Fibroblast of the conjunctiva (primary cell): ENCODE measurements at regions not wholly inside any gene's neighbourhood (a gene's known extent, or its start where the extent isn't known, plus 50 kb on each side); places are given as distances from the start of the nearest gene placed in this dataset.

Experiments
- DNase-seq: peaks from one replicate; pipeline ENCODE4 v3.0.0-alpha.2; 2010; ENCODE audit warnings: low read depth

- no peak for DNase-seq
Observed at GRCh38 chr17:69851736-69852135, 223.3 kb upstream of the KCNJ16 start.

GRCh38 chr17:69853541-69854224 is 221.3 kb upstream of the KCNJ16 start:
- DNase-seq, result no peak

DNA sequence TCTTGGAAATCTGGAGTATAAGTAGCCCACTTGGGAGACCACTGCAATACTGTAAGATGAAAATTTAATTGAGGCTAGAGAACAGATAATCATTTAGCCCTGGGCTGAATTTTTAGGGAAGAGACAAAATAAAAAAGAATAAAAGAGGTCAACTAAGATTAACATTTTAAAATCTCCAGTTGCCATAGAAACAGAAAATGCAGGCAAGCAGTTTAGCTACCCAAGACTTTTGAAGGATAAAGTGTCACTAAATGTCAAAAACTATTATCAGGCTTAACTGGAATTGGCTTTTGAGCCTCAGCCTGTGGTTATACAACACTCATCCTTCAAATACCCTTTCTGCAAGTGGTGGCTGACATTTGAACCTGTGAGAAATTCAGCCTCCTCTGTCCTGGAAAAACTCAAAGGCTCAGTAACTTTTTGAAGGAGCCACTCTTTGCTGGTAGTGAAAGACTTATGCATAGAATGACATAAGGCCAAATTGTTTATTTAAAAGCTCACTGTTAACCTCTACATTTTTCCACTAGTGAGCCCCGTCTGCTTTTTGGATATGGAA is 220.7 kb upstream of the KCNJ16 start:
- no peak for DNase-seq

DNA sequence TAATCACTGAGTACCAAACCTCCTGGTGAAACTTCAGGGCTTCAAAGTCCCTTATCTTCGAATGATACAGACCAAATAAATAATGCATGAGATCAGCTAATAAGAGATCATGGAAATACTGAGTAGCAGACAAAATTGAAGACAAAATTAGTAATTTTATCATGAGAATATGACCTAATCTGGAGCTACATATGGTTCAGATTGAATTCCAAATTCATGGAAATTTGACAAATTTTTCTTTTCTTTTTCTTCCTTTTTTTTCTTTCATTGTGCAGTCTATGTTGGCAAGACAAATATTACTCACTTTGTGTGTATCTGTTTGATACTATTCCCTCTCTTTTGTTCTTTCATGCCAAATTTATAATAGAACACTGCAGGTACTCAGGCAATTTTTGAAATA is 218.1 kb upstream of the KCNJ16 start:
- DNase-seq, result no peak

DNA sequence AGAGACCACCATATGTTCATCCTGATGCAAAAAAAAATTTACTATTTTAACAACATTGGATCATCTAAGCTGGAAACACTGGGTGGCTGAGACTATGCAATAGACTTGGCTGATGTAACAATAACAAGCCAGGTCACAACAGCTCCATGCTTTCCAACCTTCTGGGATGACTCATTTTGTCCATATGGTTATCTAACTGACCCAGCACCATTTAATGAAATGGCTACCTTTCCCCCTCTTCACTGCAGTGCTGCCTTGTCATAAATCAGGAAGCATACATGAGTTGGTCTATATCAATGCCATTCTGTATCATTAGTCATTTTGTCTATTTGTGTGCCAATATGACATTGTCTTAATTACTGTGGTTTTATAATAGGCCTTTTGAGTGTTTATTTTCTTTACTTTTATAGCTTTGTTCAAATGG is 217.6 kb upstream of the KCNJ16 start:
- peak; percentile 91 for DNase-seq

DNA sequence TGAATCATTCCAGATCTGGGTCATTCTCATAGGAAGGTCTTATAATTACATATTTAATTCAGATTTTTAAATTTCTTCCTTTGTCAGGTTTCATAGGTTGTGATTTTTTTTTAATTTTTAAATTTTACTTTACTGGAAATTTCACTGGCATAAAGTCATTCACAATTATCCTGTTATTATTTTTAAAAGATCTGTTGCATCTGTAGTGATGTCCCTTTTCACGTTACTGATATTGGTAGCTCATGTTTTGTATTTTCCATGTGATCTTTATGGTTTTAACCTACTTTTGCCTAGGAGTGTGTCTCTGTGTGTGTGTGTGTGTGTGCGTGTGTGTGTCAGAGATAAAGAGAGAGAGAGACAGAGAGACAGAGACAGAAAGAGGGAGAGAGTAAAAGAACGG is 216.6 kb upstream of the KCNJ16 start:
- no peak for DNase-seq

- DNase-seq, result no peak
Observed at GRCh38 chr17:69860142-69860680, 214.8 kb upstream of the KCNJ16 start.

- DNase-seq, result no peak
Observed at GRCh38 chr17:69864462-69864861, 210.6 kb upstream of the KCNJ16 start.

DNA sequence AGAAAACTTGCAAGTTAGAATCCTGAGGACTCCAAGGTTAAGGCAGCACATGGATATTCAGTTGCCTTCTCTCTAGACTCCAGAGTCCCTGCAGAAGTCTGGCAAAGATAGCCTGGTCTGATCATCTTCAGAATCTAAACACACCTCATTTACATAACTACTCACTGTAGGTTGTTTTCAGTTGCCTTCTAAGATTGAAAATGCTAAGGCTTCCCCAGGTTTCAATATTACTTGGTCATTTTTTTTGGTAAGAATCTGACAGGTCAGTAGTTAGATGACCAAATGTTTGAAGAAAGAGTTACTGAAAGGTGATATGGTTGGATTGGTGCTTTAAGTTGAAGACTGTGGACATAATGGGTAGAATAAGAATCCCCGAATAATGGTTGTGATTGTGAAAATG is 205.4 kb upstream of the KCNJ16 start:
- DNase-seq, result no peak

DNA sequence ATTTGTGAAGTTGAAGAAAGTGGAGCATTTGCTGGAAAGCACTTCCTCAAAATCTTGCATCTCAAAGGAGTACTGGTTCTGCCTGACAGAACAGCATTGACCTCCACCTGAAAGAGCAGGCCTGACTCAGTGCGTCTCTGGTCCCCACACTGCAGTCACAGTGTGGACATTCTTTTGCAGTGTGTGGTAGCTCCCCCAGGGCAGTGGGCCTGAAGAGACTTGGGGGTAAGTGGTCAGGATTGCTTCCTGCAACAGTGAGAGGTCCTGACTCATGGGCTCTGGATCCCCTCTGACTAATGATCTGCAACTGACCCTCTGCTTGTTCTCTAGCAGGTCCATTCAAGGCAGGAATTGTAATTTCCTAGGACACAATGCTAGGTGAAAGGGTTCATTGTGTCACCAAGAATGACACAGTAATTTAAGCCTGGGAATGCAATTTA is 204.9 kb upstream of the KCNJ16 start:
- no peak for DNase-seq

DNA sequence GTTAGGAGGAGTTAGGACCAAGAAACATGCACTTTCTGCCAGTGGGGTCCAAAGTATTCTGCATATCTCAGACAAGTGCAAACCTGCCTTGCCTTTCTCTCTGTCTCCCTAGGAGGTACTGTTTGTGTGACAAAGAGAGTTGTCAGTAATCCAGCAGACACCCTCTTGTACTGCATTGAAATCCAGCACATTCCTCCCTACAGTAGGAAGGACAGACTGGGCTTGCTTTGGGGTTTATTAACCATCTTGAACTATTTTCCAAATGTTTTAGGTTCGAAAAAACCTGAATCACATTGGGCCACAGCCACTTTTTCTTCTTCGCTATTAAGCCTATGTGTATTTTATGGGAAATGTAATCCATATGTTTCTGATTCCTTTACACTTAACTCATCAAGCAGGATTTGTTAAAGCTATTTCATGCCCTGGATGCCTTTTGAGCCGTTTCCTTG is 204.2 kb upstream of the KCNJ16 start:
- peak; percentile 78 for DNase-seq

GRCh38 chr17:69871318-69871717 is 203.7 kb upstream of the KCNJ16 start:
- no peak for DNase-seq

- DNase-seq, result no peak
Observed at GRCh38 chr17:69872675-69873262, 202.3 kb upstream of the KCNJ16 start.

- peak; percentile 43 for DNase-seq
Observed at GRCh38 chr17:69874175-69874670, 200.8 kb upstream of the KCNJ16 start.

DNA sequence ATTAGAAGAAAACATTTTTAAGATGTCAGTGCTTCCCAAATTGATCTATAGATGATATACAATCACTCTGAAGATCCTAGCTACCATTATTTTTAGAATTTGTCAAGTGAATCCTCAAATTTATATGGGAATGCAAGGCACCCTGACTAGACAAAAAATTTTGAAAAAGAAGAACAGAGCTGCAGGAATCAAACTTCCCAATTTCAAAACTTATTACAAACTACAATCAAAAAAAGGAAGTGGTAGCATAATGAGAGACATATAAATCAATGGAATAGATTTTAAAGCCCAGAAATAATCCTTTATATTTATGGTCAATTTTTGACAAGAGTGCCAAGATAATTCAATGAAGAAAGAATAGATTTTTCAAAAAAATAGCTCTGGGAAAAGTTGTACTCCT is 198.3 kb upstream of the KCNJ16 start:
- DNase-seq, result no peak

DNA sequence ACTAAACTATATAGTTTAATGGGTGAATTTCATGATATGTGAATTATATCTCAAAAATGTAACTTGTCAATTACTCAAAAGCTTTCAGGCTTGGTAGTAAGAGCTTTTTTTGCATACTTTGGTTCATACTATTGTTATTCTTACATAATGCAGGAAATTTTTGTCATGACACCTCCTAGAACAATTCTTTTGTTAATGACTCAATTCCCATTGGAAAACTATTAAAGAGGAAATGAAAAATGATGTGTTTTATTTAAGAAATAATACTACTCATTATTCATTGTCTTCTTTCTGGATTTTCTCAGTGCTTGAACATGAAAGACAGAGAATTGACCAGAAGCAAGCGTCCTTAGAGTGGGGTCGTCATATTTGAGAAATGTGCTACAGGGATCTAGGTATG is 196.4 kb upstream of the KCNJ16 start:
- DNase-seq, result no peak

DNA sequence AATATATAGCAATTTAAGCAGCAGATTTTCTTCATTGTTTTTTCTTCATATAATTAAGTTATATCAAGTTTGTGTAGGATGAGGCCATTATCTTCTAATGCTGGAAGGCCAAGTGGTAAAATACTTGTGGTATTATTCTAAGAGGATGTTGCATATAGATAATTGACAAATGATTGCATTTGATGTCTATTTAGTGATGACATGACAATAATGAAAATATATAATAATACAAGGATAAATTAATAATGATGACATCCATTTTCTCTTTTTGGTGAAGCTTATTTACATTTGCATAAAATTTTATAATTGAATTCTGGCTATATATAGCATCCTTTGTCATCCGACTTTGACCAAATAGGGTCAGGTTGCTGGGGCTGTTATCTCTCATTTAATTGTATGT is 195.4 kb upstream of the KCNJ16 start:
- DNase-seq, result no peak

DNA sequence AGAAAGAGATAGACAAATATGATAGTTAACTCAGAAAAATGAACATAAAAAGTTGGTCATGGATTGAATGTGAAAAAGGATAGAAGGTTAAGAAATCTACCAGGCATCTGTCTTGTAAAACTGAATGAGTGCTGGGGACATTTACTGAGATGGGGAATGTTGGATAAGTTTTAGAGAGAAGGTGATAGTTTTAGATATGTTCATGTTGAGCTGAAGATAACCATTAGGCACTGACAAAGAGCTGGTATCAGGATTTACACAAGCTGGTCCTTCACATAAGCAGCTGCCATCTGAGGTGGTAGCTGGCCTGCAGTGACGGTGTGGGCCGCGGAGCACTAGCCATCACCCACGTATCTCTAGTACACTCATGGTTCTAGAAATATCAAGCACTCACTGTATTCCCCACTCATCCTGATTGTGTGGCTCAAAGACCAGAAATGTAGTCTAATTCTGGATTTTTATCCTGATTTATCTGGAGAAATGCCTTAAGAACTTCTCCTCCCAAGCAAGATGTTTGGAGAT is 194.4 kb upstream of the KCNJ16 start:
- no peak for DNase-seq

- DNase-seq, result no peak
Observed at GRCh38 chr17:69882281-69882680, 192.7 kb upstream of the KCNJ16 start.

GRCh38 chr17:69883120-69883519 is 191.9 kb upstream of the KCNJ16 start:
- no peak for DNase-seq

GRCh38 chr17:69884356-69884755 is 190.7 kb upstream of the KCNJ16 start:
- DNase-seq, result no peak

DNA sequence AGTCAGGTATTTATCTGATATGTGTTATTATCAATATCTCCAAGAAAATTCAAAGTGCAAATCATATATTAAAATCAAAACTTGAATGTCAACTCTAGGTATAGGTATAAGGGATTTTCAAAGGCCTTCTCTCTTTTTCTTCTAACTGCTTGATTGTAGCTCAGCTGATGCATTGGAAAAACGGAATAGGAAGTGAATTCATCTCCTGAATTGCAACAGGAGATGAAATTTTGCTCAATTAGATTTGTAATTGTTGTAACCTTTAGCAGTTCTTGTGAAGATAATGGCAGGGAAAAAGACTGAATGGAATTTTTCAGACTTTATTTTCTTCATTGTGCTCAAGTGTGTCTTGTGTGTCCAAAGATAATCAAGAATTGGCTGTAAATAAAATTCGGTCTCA is 190.2 kb upstream of the KCNJ16 start:
- no peak for DNase-seq

GRCh38 chr17:69898601-69899000 is 176.4 kb upstream of the KCNJ16 start:
- peak; percentile 83 for DNase-seq
